Stimulated activated CD4-positive, alpha-beta T cell treated with anti-CD3 and anti-CD28 coated beads, Interleukin-4, amount 100 ng/mL, for 24 hours (primary cell): ENCODE measurements at regions not wholly inside any gene's neighbourhood (a gene's known extent, or its start where the extent isn't known, plus 50 kb on each side); places are given as distances from the start of the nearest gene placed in this dataset.

Source experiments
- DNase-seq: peaks from one replicate; pipeline ENCODE4 v3.0.0-alpha.2; 2020

DNA sequence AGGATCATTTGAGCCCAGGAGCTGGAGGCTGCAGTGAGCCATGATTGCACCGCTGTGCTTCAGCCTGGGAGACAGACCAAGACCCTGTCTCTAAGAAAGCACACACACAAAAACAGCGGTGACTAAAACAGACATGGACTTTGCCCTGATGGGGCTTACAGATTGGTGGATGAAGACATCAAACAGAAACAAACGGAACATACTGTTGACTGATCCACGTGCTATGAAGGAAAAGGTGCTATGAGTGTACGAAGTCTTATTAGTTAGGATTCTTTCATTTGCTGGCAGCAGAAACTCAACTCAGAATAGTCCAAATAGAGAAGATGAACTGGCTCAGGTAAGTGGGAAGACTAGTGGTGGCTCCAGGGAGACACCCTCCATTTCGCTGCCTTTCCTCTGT is 309.8 kb upstream of the N4BP1 start:
- DNase-seq: no peak

DNA sequence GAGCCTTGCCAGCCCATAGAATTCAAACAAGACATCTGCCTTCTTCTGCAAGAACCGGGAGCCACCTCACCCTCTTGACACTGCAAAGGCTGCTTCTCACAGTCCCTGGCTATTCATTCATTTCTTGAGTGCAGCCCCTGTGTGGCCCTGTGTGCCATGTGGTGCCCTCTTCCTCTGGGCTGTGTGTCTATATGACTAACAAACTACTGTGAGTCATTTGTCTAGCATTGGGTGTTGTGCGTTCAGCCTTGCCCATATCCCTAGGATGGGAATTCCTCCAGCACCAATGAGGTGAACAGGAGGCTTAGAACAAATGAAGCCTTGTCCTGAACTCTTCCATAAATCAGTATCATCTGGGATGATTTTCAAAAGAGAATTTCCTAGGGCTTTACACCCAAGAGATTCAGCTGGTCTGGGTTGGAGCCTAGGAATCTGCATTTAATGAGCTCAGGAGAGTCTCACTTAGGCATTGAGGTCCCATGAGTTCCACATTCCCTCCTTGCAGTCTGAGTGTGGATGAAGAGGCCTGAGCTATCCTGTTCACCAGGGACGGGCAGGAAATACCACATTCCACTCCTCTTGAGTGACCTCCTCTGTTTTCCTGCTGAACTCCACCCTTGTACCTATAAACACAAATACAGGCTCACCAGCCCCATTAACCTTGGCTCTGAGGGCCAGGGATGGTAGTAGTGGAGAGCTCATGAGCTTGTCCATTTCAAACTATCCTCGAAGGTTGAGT is 308.7 kb upstream of the N4BP1 start:
- DNase-seq: no peak

- no peak for DNase-seq
Measured at GRCh38 chr16:48916566-48916965, 306.6 kb upstream of the N4BP1 start.

DNA sequence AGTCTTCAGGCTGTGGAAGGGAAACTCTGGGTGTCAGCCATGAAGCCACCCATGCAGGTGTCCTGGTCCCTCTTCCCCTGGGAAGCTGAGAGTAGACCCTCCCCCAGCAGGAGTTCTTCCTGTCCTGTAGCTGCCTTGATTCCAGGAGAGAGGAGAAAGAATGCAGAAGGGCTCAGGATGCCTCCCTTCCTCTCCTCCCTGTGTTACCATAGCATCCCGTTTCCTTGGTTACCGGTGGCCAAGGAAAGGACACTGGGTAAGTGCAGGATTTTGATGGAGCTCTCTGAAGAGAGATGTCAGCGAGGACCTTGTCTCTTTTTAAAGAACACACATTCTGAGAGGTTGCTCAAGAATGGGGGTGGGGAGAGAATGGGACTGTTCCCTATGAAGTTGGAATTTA is 304.1 kb upstream of the N4BP1 start:
- no peak for DNase-seq

DNA sequence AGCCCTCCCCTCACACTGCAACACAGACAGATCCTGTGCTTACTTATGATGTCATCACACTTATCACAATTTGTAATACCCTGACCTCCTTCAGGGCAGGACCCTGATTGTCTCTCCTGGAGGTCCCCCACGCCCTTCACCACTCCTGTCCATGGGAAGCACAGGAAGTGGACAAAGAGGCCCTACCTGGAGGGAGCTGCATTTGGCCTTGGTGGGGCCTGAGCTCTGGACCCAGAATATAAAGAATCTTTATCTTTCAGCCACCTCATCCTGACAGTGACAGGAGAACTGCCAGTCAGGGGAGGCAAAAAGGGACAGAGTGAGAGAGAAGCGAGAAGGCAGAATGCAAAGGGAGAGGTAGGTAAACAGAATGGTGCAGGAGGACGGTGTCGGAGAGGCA is 303.4 kb upstream of the N4BP1 start:
- no peak for DNase-seq

- DNase-seq: no peak
Measured at GRCh38 chr16:48912360-48912759, 302.4 kb upstream of the N4BP1 start.

- DNase-seq: no peak
Measured at GRCh38 chr16:48911700-48912099, 301.7 kb upstream of the N4BP1 start.

DNA sequence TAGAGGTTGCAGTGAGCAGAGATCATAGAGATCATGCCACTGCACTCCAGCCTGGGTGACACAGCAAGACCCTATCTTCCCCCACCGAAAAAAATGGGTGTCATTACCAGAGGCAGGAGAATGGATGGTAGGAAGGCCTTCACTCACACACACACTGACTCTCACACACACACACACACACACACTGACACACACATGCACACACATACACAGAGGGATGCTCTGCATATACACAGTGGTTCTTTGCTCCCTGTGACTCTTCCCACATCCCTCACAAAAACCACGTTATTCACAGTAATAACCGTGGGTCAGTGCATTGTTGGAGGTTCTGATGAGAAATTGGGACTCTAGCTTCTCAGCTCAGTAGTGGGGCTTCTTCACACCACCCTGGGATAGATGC is 300.2 kb upstream of the N4BP1 start:
- DNase-seq: no peak

- DNase-seq: no peak
Measured at GRCh38 chr16:48909231-48909630, 299.3 kb upstream of the N4BP1 start.

DNA sequence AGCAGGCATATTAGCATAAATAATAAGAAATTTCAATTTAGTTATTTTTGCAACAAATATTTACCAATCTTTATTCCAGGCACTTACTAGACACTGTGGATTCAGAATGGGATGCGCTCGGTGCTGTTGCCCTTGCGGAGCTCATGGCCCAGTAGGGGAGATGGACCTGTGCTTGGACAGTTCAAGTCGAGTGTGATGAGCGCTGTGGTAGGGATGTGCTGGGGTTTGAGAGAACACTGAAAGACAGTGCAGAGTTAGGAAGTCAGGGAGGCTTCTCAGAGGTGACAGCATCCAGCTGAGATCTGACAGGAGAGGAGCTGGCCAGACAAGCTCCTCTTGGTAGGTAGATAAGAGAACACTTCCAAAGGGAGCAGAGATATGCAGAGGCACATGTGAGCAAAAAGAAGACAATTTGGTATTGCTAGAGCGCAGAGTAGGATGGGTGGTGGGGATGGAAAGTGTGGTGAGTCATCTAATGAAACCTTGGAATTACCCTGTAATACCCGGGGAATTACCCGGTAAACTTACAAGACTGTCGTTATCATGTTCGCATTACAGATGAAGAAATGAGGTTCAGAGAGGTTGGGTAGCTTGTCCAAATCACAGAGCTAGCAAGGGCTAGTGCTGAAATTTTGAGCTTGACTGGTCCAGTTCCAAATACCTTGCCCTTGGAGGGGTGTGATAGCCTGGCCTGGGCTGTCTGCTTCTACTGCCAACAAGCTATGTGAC is 298.1 kb upstream of the N4BP1 start:
- DNase-seq: no peak

GRCh38 chr16:48905632-48906505 is 295.9 kb upstream of the N4BP1 start:
- no peak for DNase-seq

DNA sequence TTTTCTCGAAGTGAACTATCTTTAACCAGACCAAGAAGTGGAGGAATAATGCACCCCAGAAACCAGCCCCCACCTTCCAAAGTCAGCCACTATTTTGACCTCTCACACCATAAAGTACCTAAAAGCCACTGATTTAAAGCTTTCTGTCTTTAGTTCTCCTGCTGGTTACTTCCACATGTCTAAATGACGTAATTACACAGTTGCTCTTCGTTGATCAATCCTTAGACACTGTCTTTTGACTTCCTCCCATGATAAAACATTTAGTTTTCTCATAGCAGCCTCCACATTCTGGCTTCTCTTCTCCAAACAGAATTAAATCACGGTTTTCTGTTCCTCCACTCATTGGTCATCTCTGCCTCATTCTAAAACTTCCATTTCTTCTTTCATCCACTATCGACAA is 294.4 kb upstream of the N4BP1 start:
- no peak for DNase-seq

GRCh38 chr16:48903039-48903438 is 293.1 kb upstream of the N4BP1 start:
- DNase-seq: no peak

- no peak for DNase-seq
Measured at GRCh38 chr16:48901712-48902374, 291.9 kb upstream of the N4BP1 start.

DNA sequence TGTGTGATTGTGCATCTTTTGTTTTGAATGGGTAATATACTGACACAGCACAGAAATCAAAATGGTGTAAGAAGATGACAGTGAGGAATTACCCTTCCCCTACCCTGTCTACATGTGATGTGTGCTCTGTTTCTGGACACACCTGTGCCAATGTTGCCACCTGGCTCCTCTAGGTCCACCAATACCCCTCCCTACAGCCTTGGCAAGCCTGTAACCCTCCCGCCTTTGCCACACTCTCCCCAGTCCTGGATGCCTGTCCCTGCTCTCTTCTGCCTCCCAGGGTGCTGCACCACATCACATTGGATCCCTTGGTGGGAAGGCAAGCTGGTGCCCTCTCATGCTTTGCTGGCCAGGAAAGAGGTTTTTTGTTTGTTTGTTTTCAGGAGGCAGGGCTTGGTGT is 289.5 kb upstream of the N4BP1 start:
- no peak for DNase-seq

DNA sequence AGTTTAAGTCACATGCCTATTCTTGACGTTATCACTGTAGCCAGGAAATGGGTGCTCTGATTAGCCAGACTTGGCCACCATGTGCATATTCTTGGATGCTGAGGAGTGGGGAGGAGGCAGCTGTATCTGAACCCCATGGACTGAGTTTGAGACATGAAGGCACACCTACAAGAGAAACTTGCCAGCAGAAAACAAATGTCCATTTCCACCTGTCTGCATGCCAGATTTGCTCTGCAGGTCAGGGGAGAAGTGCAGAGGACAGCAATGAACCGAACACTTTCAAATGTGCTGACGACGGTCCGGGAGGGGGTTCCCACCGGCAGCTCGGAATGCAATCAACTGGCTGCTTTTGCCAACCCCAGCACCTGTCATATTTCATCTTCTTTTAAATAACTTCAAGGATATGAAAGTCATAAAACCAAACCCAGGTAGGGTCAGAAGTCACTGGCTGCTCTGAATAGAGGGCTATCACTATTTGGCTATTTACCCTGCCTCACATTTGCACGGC is 287.8 kb upstream of the N4BP1 start:
- no peak for DNase-seq

GRCh38 chr16:48895142-48895541 is 285.2 kb upstream of the N4BP1 start:
- DNase-seq: no peak

- no peak for DNase-seq
Measured at GRCh38 chr16:48892893-48893292, 282.9 kb upstream of the N4BP1 start.

GRCh38 chr16:48887646-48888210 is 277.7 kb upstream of the N4BP1 start:
- no peak for DNase-seq

- DNase-seq: no peak
Measured at GRCh38 chr16:48885471-48885870, 275.5 kb upstream of the N4BP1 start.

DNA sequence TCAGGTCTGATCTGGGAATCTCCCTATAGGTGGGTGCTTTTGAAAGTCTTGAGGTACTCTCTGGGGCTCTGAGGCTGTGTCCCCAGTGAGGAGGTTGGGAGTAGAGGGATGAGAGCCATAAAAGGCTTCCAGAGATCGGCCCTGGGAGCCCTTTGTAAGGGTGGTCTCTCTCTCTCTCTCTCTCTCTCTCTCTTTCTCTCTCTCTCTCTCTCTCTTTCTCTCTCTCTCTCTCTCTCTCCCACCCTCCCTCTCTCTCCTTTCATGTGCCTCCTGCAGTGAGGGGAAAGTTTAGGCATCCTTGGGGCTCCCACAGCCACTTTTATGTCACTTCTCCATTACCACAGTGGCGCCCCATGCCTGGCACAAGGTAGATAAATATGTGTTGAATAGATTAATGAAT is 271.3 kb upstream of the N4BP1 start:
- DNase-seq: no peak
